Amniotic stem cell (primary cell): ENCODE measurements at regions not wholly inside any gene's neighbourhood (a gene's known extent, or its start where the extent isn't known, plus 50 kb on each side); places are given as distances from the start of the nearest gene placed in this dataset.

ENCODE experiments used
- DNase-seq: peaks from one replicate; lab custom pipeline; 2025; lab: John Stamatoyannopoulos, UW

DNA sequence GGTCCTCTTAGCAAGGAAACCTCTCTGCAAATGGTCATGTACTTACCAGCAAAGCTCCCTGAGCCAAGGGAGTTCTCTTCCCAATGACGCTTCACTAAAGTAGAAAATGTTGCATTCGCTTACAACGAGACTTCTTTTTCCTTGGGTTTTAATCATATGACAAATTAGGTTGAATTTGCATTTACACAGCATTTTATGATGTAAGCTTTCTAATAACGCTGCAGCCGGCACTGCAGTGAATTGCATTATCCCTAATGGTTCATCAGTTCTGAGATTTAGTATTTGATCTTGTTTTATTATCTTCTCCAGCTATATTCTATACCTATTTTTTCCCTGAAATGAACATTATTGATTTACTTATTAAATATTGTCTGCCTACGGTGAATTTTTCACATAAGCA, 339.3 kb upstream of the PFKP start:
- DNase-seq = no peak

DNA sequence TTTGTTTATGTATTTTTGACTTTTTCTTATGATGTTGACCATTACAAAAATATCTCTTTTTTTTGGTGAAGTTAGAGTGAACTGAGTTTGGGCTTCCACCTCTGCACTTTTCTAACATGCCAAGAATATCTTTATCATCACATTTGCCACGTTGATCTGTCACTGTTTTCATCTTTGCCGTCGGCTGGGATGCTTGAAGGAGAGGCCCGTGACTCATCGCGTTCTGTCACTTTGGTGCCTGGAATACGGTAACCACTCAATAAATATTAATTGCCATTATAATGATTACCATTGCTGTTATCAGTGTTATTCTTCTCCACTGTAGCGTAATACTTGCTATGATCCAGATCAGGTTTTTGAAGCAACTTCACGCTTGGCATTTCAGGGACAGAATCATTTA, 350.8 kb upstream of the PFKP start:
- no peak for DNase-seq

DNA sequence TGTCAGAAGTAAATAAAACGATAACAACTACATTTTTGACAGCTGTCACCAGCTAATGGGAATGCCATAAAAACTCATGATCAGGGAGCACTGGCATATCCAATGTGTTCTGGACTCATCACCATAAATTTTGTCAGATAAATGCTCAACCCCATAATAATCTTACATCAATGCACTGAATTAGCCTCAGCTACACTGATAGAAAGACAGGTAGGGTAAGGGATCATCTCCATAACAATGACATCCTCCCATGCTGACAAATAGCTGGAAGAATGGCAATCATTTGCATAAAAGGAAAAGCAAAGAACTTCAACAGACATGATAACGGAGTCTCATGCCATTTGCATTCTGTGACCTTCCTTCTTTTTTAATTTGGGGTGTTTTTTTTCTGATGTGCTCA, 352.8 kb upstream of the PFKP start:
- DNase-seq = no peak

DNA sequence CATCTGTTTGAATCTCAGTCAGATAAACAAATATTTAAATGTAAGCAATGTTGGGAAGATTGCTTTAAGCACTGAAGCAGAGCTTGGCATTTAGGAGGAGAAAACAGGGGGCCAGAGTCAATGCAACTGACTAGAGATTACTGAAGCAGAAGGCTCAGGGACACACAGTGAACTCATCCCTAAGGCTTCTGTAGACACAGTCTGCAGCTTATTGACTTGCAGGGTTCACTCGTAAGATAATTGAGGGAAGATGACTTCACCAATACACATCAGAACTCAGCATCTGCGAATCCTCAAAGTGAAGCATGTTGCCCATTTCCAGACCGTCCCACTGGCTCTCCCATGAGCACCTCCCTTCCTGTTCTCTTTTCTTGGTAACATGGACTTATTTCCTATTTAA, 363.4 kb upstream of the PFKP start:
- DNase-seq = no peak

DNA sequence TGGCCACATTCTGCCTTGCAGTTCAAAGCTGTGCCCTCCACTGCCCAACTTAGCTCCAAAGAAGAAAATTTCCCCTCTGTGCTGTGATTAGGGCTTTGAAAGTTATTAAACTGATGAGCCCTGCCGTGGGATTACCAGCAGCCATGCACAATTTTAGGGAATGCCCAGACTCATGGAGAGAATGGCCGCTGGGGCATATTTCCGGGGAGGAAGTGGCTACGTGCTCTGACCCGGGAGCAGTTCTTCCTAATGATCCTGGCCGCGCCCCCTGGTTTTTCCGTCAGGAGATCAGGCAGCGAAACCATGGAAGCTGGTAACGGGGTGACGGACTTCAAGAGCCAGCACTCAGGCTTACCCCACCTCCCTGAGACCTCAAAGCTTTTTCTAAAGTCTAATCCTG, 365.5 kb upstream of the PFKP start:
- DNase-seq = no peak

DNA sequence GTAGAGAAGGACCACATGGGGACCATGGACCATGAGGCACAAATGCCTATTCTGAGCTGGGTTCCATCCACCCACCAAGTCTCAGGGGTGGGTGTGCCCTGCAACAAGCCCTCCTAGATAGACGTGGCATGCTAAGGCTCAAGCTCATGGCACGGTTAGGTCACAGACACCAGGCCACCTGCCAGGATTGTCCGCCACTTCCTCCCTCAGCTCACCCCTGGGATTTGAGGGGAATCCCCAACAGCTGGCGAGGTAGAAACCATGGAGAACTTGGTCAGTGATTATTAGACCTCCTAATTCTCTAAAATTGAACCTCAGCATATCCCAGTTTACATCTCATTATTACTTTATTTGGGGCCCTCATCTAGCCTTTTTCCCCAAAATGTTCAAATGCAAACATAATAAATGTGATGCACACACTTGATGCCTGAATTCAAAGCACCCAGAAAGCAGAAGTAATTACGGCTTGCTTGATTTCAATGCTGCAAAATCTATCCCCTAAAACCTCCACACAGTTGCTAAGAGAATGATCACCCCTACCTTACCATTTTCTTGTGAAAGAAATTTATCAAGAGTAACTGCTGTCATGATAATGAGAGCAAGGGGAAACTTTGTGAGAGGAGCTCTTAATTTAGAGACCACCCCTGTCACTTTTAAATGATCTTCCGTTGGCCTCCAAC, 366.6 kb upstream of the PFKP start:
- DNase-seq = no peak

DNA sequence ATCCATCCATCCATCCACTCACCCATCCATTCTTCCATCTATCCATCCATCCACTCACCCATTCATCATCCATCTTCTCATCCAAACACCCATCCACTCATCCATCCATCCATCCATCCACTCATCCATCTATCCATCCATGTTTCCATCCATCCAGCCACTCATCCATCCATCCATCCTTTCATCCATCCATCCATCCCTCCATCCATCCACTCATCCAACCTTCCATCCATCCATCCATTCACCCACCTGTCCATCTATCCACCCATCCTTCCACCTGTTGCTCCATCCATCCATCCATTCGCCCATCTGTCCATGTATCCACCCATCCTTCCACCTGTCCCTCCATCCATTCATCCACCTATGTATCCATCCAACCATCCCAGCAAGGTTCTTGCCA, 378.4 kb upstream of the PFKP start:
- DNase-seq = no peak

DNA sequence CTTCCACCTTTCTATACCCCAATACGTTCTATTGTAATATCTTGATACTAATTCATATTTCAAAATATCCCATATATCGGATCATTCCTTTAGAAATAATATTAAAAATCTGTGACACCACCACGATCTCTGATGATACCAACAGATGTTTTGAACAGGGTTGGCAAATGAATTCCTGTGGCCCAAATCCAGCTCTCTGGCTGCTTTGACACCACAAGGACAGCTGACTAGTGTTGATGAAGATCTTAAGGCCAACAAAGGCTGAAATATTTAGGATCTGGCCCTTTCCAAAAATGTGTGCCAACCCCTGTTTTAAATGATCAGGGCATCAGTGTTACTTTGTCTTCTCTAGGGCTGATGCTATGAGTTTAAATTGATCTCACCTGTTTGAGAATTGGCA, 380.7 kb upstream of the PFKP start:
- DNase-seq = no peak

DNA sequence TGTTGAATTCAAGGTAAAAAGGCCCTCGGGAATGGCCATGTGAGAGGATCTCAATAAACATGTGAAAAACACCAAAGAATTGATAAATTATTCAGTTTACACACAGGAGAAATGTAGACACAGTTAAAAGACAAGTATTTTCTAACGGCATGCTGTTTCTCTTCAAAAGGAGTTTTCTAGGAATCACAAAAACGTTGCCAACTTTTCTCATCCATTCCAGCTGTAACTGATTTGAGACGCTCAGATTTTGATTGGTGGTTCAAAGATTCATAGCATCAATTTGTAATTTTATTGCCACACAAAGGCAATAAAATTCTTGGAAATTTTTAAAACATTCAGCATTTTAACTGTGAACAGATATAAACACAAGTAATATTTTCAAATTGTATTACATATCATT, 384.9 kb upstream of the PFKP start:
- DNase-seq = no peak

DNA sequence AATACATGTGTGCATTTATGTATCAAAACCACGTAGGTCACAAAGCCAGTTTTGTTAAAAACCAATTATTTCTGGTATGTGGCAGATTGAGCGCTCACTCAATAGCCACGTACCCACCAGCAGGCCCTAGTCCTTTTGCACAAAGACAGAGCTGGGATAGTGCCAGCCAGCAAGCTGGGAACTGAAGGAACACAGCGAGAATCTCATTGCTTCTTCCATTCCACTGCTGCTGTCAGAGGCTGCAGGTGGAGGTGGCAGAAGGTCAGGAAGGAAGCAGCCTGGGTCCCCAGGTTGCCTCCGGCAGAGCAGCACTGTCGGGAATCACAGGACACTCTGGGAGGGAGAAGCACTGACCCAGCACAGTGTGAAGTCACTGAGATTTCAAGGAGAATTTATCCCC, 385.5 kb upstream of the PFKP start:
- no peak for DNase-seq

DNA sequence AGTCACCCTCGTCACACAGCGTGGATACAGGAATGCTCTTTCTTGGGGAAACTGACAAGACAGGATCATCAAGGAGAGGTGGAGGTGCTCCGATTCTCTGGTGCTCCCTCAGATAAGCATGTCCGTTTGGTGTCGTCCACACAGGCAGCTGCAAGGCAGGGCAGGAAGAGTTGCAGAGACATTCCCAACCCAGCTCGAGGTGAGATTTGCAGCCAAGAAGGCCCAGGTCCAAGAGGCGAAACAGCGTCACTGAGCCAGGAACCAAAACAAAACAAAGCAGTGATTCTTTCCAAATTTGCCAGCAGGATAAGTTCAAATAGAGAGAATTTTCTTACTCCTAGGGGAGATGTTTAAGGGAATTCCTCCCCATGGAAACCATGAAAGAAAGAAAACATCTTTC, 386.5 kb upstream of the PFKP start:
- DNase-seq = no peak

DNA sequence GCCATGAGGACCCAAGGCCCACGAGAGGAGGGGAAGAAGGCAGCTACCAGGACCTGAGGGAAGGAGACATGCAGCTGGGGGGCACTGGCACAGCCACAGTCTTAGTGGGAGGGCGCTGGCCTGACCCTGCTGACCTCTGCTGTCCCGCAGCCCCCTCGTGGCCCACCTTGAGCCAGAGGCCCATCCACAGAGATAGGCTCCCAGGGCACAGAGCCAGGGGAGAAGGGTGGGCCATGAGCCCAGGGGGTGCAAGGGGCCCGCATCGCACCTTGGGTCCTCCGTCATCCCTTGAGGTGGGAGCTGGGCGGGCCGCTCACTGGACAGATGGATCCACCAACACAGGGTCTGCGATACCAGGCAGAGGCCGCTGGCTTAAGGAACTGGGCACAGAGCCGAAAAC, 387.7 kb upstream of the PFKP start:
- DNase-seq = no peak

DNA sequence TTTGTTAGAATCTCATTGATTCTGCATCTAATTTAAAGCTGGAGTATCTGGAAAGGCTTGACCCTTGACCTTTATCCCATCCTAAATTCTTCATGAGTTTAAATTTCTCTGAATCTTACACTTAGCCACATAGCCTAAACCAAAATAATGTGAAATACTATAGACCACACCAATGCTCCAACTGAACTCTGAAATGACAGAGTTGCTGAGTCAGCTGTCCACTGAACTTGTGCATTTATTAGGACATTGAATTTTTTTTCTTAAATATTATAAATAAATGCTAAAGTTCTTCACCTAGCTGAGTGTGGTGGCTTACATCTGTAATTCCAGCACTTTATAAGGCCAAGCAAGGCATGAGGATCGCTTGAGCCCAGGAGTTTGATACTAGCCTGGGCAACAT, 390.9 kb upstream of the PFKP start:
- no peak for DNase-seq

DNA sequence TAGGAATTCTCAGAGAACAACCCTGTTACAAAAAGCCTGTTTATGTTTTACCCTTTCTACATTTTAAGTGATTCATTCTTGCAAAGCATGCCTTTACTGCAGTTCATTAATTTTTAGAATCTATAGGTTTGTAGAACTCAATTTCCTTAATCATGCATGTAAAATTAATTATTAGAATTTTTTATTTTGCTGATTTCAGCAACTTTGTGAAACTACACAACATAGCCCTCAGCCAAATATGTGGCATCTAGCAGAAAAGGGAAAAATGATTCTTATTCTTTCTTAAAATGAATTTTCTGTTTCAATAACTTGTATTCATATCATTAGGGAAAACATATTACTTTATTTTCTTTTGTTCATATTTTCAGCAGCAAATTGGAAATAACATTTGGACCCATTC, 392.9 kb upstream of the PFKP start:
- DNase-seq = no peak

DNA sequence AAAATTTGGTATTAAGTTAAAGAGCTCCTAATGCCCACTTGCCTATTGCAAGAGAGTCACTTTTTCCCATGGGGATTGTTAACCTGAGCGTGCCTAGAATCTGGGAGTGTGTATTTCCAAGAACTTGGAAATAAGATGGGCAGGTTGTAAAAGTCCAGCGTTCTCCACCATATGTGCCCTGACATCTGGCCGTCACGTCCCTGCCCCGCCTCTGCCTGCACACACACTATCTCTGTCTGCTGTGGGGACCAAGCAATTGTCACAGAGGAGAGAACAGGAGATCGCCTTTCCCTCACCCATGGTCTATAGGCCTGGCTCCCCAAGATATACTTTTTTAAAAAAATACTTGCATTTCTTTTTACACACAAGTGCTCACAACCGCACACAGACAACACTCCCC, 396.5 kb upstream of the PFKP start:
- no peak for DNase-seq

DNA sequence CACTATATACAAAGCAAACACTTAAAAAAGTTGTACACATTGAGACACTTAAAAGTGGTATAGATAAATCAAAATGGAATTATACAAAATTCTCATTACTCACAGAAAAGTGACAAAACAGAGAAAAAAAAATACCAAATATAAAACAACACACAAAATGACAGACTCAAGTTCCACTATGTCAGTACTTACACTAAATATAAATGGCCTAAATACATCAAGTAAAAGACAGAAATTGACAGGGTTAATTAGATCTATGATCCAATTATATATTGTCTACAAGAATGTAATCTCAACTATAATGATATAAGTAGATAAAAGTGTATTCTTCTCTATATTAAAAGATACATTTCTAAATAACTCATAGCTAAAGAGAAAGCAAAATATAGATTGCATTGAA, 401.6 kb upstream of the PFKP start:
- no peak for DNase-seq

DNA sequence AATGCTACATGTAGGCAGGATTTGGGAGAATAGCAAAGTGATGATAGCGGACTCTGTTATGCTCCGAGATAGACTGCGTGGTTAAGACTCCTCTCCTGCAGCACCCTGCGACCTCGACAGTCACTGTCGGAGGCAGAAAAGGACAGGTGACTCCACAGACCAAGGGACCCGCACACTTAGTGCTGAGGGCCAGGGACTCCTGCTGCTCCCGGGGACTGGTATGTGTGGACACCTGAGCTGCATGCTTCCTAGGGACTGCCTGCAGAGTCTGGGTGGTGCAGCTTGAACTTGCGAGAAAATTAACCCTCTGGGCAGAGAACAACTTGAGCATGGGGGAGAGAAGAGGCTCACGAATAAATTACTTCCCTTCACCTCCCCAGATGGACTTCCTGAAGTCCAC, 407.1 kb upstream of the PFKP start:
- no peak for DNase-seq

DNA sequence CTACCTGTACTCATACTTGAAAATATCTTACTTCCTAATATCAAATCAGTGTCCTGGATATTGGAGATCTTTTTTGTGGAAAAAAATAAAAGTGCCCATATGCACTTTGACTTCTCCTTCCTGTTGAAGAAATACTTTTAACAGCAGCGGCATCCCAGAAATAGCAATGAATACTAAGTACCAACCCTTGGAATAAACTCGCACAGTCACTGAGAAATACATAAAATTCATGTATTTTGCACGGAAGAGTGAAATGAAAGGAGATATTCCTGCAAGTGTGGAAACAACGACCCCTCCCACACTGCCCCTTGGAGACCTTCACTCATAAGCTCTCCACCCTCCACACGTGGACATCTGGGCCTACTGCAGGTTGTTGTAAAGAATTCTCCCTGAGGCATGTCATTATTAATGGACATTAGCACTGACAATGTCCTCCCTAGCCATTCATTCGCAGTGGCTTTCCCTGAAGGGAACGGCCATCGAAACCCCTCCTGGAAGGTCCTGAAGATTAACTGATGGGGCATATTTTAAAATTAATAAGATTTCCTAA, 407.6 kb upstream of the PFKP start:
- DNase-seq = no peak

DNA sequence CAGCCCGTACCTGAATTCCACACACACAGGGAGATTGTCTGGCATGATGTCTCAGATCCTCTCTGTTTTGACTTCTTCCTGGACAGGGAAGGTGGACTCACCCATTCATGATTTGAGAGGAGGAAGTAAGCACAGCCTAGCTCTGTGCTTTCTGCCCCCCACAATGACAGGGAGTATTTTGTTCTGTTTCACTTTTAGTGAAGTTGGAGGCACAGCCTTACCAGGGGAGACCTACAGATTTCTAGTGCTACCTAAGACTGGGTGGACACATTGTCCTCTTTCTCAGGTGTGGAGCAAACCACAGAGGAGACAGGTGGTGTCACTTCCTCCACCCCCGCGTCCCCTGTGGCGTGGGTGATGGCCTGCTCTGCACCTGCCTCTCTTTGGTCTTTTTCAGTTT, 408.6 kb upstream of the PFKP start:
- no peak for DNase-seq

DNA sequence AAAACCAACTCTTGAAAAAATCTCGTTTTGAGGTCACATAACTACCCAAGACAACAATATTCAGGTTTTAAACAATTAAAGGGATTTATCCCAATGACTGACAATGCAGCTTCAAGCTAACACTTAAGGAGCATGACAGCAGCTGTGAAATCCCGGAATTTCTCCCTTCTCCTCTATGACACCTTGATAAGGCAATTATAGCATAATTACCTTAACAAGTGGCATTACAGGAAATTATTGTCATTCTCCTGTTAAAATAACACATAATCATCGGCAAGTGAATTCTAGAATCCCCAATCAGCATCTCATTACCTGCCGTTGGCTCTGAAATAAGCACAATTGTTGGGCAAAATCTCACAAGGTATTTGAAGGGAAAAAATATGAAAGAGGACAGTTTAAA, 417.0 kb upstream of the PFKP start:
- no peak for DNase-seq

DNA sequence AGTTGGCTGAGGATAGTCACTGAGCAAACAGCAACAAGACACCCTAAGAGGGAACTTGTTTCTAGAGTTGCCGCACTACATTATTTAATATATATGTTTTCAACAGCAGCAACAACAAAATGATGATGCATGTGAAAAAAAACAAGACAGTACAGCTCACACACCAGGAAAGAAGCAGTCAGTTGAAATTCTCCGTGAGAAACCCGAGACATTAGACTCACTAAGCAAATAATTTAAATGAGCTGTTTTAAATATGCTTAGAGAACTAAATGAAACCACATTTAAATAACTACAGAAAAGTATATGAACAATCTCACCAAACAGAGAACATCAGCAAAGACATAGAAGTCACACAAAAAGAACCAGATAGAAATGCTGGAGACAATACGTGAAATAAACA, 426.3 kb upstream of the PFKP start:
- no peak for DNase-seq

DNA sequence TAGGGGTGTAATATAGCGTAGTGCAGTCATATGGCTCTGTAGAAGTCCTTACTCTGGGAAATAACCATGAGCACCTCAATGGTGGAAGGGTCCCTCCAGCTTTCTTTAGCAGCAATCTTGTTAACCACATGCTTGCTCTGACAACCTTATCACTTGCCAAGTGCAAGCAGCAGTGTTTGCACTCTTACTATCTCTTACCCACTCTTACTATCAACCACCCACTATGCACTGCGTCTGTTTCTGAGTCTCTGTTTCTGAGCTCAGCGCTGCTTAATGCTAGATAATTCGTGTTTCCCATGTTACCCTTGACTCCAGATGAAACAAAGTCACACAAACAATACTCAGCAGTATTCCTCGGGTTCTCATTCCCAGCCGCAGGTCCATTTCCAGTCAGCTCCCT, 433.7 kb upstream of the PFKP start:
- no peak for DNase-seq

DNA sequence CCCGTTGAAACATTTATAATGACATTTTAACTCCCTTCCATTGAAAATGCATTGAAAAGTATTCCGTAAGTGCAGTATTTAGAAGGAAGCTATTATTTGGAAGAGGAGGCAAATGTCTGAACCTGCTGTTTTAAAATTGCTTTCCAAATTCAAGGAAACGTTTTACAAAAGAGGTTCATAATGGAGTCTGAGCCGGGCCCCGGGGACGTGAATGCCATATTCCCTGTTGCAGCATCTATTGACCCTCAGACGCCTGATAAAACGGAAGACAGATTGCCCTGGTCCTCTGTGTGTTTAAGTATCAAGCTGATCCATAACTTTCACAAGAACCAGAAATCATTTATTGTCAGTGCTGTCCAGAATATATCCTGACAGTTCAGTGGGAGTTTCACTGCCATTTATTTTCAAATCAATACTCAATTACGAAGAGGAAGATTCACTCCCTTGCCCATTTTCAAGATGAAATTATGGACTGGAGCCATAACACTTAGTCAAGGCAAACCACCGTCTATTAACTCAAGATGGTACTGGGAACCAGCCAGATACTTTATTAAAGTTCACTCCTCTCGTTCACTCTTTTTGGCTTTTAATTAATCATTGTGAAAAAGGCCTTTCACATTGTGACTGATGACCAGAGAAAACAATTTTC, 435.7 kb upstream of the PFKP start:
- DNase-seq = no peak

DNA sequence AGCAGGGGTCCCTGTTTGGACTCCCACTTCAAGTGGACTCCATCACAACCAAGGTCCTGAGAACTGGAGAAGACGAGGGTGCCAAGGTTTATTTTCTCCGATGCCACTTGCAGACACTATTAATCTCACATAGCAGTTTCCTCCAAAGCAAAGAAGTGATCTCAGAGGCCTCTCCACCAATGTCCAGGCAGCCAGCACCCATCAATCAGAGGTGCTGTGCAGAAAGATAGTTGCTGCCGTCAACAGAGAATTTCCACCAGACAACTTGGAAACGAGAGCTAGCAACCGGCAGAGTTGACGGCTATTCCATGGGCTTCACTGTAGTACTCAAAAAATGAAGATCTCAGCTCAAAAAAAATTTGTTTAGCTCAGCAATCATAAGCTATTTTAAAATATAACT, 438.6 kb upstream of the PFKP start:
- no peak for DNase-seq
